Epithelial cell of esophagus (primary cell): ENCODE measurements at regions not wholly inside any gene's neighbourhood (a gene's known extent, or its start where the extent isn't known, plus 50 kb on each side); places are given as distances from the start of the nearest gene placed in this dataset.

ENCODE experiments used
- DNase-seq: peaks from one replicate; pipeline ENCODE4 v3.0.0; 2010; ENCODE audit warnings: low read depth
- H3K4me3 ChIP-seq: 2 replicates; pipeline ENCODE4 v1.5.1; 2011; ENCODE audit warnings: mild to moderate bottlenecking, low read length, control low read depth
- CTCF ChIP-seq: IDR thresholded peaks from 2 replicates; pipeline ENCODE4 v1.5.1; 2011; ENCODE audit warnings: low read depth, mild to moderate bottlenecking, low read length, control low read depth, inconsistent platforms; ENCODE audit not compliant: insufficient read depth; ENCODE audit errors: missing control alignments

GRCh38 chr12:4089956-4090355 is 183.6 kb upstream of the CCND2 start:
- DNase-seq = no peak
- no peak for TF ChIP-seq CTCF
- H3K4me3 ChIP-seq = no peak overlapping the region

- TF ChIP-seq CTCF = no peak
- DNase-seq = no peak
- no peak overlapping the region for H3K4me3 ChIP-seq
These were observed 184.4 kb upstream of the CCND2 start for GRCh38 chr12:4089121-4089606.

GRCh38 chr12:4088451-4088850 is 185.1 kb upstream of the CCND2 start:
- no peak overlapping the region for H3K4me3 ChIP-seq
- no peak for DNase-seq
- no peak for TF ChIP-seq CTCF

- no peak overlapping the region for H3K4me3 ChIP-seq
- TF ChIP-seq CTCF = no peak
- no peak for DNase-seq
These were observed 187.1 kb upstream of the CCND2 start for GRCh38 chr12:4086481-4086880.

- no peak for TF ChIP-seq CTCF
- no peak for DNase-seq
- no peak overlapping the region for H3K4me3 ChIP-seq
These were observed 189.0 kb upstream of the CCND2 start for GRCh38 chr12:4084573-4084972.

GRCh38 chr12:4082809-4083403 is 190.7 kb upstream of the CCND2 start:
- no peak for DNase-seq
- no peak overlapping the region for H3K4me3 ChIP-seq
- no peak for TF ChIP-seq CTCF

- H3K4me3 ChIP-seq = no peak overlapping the region
- DNase-seq = peak; percentile 19
- TF ChIP-seq CTCF = no peak
These were observed 193.3 kb upstream of the CCND2 start for GRCh38 chr12:4080213-4080612.
